NCI-H2107 (cell line): ENCODE measurements at regions not wholly inside any gene's neighbourhood (a gene's known extent, or its start where the extent isn't known, plus 50 kb on each side); places are given as distances from the start of the nearest gene placed in this dataset.

Source experiments
- DNase-seq: peaks from one replicate; lab custom pipeline; 2025; lab: John Stamatoyannopoulos, UW

GRCh38 chr11:127643268-127644058, 642.9 kb upstream of the KIRREL3 start:
- DNase-seq, result no peak

- DNase-seq, result no peak
These were observed 640.2 kb upstream of the KIRREL3 start for GRCh38 chr11:127640561-127641451.

DNA sequence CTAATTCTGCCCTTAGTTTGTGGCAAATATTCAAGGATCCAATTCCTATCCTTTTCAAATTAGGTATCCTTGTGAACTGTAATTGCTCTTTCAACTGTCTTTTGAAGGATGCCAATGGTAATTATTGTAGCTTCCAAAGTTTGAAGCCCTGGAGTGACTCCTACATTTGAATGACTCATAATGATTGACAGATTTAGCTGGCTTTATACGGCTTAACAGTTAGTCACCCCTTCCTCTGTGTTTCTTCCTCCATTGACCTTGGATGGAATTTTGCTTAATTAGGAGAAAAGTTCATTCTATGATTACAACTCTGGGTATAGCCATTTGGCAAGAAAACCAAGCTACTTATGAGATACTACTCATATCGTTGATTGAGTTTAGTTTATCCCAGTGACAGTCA, 639.3 kb upstream of the KIRREL3 start:
- DNase-seq, result no peak

DNA sequence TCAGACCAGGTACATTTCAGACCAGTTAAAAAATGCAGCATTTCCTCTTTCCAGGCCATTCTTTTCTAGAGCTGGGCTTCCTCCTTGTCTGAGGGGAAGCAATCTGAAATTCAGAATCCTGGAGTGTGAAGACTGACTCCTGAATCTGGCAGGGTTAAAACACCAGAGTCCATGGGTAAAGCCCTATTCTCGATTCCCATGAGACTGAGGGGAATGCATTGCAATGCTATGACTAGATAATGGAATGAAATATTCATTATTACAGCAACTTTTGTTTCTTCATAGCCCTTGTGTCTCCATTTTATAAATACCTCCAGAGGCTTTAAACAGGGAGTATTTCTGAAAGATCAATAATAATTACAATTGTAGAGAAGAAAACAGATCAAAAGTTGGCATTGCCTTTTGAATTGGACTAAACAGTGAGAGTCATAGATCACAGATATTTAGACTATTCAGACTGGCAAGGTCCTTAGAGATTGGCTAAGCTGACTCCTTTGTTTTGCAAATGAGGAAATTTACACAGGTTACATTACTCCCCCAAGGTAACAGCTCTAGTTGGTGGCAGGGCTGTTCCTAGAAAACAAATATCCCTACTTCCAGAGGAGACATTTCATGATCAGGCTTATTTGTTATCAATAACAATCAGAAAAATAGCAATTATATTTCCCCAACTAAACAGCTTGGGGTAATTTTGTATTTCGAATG, 632.6 kb upstream of the KIRREL3 start:
- DNase-seq, result no peak

DNA sequence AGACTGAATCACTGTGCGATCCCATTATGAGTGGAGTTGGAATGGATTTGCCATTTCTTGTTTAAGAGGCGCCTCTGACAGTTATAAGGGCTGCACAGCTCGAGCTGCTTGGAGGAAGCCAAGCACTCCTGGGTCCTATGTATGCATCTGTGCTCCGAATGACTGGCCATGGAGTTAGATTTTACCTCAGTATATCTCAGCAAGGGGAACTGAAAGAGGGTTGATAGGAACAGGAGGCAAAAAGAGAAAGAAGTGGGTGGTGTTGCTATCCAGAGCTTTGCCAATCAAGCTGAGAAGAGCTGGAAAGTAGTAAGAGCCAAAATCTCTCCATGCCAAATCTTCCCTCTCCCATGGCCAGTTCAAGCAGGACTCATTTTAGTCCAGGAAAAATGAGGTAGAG, 632.0 kb upstream of the KIRREL3 start:
- no peak for DNase-seq

- DNase-seq, result no peak
These were observed 631.4 kb upstream of the KIRREL3 start for GRCh38 chr11:127631974-127632373.

- no peak for DNase-seq
These were observed 628.6 kb upstream of the KIRREL3 start for GRCh38 chr11:127629200-127629599.

GRCh38 chr11:127628458-127628785, 627.9 kb upstream of the KIRREL3 start:
- DNase-seq, result no peak

DNA sequence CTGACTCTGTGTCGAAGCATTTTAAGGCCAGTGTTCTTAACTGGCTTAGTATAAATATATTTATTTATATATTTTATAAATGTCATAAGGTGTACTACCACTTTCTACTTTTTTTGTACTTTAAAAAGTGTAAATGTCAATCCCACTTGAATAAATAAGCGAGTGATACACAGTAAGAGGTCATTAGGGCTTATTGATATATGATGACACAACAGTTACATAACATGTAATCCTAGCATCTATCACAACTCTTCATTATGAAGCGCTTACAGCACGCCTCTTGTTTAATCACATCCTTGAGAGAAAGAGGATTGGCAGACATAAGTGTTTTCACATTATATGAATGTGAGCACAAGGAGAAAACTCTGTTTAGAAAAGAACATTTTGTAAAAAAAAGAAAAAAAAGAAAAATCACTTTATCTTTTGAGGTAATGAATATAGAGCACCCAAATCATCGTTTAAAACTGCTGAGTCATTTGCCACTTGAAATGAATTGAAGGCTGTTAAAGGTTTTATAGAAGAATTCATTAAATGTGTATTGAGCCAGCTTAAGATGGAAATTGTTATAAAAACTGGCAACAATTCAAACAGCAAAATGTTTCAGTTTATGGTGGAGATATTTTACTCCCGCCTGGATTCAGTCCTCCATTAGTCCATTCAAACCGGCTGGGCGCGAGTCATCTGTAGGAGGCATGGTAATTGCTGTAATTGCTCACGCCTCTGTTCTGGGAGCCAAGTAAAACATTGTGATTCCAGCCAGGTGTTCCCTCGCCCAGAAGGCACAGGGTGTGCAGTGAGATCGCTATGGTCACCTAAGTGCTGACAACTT, 627.3 kb upstream of the KIRREL3 start:
- peak; percentile 63 for DNase-seq

DNA sequence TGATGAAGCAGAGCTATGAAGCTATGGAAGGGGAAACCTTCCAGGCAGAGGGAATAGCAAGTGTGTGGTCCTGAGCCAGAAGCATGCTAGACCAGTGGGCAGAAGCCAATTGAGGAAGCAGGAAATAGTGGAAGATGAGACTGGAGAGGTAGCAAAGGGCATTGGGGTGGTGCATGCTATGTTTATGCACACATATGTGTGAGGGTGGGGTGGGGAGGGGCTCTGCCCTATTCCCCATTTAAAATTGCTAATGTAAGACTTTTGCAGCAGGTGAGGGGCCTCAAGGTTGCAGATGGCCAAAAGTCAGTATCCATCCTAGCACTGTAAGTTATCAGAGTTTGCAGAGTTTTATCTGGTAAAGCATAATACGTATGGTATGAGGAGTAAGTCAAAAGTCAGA, 626.6 kb upstream of the KIRREL3 start:
- DNase-seq, result no peak

DNA sequence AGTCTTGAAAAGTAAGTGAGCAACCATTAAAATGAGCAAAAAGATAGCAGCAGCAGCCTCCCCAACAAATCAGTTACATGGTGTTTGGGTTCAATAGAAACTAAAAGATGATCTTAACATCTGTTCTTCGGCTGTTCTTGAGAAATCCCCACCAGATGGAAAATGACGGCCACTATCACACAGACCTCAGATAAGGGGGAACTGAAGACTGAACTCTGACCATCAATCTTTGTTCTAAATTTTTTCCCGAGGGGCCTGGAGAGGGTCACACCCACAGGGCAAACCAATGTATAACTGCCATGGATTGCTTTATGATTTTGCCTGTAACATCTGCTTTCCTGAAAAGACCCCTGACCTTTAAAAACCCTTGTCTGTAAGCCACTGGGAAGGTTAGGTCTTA, 624.8 kb upstream of the KIRREL3 start:
- DNase-seq, result no peak

- no peak for DNase-seq
These were observed 623.8 kb upstream of the KIRREL3 start for GRCh38 chr11:127624306-127624856.

- DNase-seq, result no peak
These were observed 622.1 kb upstream of the KIRREL3 start for GRCh38 chr11:127622686-127623085.

DNA sequence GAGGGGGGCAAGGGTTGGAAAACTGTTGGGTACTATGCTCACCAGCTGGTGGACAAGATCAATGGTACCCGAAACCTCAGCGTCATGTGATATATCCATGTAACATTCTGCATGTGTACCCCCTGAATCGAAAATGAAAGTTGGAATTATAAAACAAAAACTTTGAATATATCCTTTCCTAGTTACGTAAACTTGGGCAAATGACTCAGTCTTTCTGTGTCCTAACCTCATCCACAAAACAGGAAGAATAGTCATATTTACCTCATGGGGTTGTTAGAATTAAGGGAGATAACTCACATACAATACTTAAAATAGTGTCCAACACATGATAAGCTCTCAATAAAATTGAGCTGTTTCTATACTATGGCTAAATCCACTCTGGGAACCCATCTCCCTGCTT, 620.1 kb upstream of the KIRREL3 start:
- DNase-seq, result no peak

DNA sequence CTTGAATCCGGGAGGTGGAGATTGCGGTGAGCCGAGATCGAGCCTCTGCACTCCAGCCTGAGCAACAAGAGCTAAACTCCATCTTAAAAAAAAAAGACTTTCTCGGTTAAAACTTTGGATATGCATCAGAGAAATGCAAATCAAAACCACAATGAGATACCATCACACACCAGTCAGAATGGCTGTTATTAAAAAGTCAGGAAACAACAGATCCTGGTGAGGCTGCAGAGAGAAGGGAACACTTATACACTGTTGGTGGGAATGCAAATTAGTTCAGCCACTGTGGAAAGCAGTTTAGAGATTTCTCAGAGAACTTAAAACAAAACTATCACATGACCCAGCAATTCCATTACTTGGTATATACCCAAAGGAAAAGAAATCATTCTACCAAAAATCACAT, 619.4 kb upstream of the KIRREL3 start:
- DNase-seq, result no peak

GRCh38 chr11:127618721-127619120, 618.2 kb upstream of the KIRREL3 start:
- no peak for DNase-seq

DNA sequence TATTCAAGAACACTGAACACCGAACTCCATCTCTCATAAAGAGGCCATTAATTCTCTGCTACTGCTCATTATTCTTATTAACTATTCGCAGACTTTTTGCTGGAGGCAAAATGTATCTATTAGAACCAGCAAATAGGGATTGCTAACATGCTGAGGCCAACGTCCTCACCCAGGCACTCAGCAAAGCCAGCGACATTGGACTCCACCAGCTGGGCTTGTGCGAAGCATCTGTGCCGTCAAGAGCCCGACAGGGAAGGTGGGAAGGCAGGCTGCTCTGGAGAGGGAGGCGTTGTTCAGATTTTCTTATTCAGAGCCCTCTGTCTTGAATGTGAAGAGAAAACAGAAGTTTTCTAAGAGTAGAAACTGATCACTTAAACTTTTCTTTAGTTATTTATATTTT, 615.6 kb upstream of the KIRREL3 start:
- DNase-seq, result no peak

- DNase-seq, result no peak
These were observed 612.0 kb upstream of the KIRREL3 start for GRCh38 chr11:127612607-127613006.

DNA sequence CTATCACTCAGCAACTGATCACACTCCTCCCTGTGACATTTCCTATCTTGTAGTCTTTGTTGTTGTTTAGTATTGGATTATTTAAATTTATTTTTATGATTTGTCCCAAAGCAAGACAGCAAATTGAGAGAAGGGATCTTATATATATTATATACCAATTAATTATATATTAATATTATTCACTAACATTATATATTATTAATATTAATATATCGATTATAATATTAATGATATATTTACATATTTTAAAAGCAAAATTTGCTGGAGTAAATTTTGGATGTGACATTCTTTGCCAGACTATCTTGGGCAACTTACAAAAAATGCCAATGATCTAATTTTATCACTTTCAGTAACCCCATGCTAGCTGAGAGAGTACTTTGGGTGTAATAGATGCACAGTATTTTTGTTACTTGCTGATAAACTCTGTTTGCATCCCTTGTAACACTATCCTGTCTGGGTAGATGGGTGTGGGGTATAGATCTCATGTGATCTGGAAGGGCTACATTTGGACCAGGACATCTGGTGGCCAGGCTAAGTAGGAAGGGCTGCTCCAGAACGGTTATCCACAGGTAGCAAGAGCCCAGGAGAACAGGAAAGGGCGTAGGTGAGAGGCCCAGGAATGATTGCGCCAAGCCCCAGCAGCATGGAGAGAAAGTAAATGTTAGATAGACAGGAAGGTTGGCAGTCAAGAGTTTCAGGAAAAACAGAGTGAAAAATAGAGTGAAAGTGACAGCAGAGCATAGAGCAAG, 608.6 kb upstream of the KIRREL3 start:
- no peak for DNase-seq

- no peak for DNase-seq
These were observed 607.0 kb upstream of the KIRREL3 start for GRCh38 chr11:127607487-127608085.
